GM10248 (cell line): ENCODE measurements at regions not wholly inside any gene's neighbourhood (a gene's known extent, or its start where the extent isn't known, plus 50 kb on each side); places are given as distances from the start of the nearest gene placed in this dataset.

Experiments used
- CTCF ChIA-PET: fragments of 300-600 bp; sonication (Branson Sonifier 250); formaldehyde crosslinking; extraction: SDS; loops from one replicate; lab custom pipeline; 2021; ENCODE audit warnings: antibody characterized with exemption; lab: Yijun Ruan, JAX
- POLR2A ChIA-PET: fragments of 350-650 bp; sonication (Branson Sonifier 250); formaldehyde crosslinking; extraction: SDS; loops from one replicate; lab custom pipeline; 2020; ENCODE audit warnings: antibody characterized with exemption; lab: Yijun Ruan, JAX
- DNase-seq: peaks from one replicate; pipeline ENCODE4 v3.0.0; 2012; ENCODE audit errors: extremely low spot score
- CTCF ChIP-seq: IDR thresholded peaks from 2 replicates; pipeline ENCODE4 v1.5.1; 2012; ENCODE audit warnings: mild to moderate bottlenecking, low read depth; ENCODE audit errors: extremely low read depth, missing control alignments, control extremely low read depth

GRCh38 chr1:98417820-98418219, 243.7 kb upstream of the SNX7 start:
- DNase-seq: no peak
- ChIA-PET CTCF (no interaction called here), POLR2A (no interaction called here)
- no peak for TF ChIP-seq CTCF

DNA sequence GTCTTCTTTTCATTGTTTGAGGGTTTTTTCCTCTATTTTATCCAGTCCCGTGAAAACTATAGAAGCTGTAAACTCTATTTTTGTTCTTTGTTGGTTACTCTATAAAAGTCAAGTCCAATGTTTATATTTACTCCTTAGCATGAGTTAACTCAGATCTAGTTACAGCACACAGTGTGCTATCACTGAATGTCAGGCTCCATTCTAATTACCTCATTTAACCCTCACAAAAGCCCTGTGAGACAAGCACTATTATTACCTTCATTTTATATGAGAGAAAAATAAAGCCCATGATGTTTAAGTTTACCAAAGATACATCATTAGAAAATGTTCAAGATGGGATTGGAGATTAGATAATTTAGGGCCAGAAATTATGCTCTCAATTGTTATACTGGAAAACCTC, 251.4 kb upstream of the SNX7 start:
- TF ChIP-seq CTCF: no peak
- ChIA-PET POLR2A (no interaction called here), CTCF (no interaction called here)
- no peak for DNase-seq

GRCh38 chr1:98406352-98407088, 255.0 kb upstream of the SNX7 start:
- ChIA-PET POLR2A (no interaction called here), CTCF (interaction anchor here (1.2 to 1.7 kb wide), 2 partner anchors 19 to 20 kb away, joined by 3 to 4 read pairs; no protein-coding TSS in a partner anchor)
- no peak for DNase-seq
- no peak for TF ChIP-seq CTCF

GRCh38 chr1:98405581-98406074, 255.9 kb upstream of the SNX7 start:
- DNase-seq: peak; percentile 6
- ChIA-PET POLR2A (no interaction called here), CTCF (interaction anchor here (1.2 to 1.7 kb wide), 3 partner anchors 12 to 20 kb away, joined by 3 to 5 read pairs (median 4); no protein-coding TSS in a partner anchor)
- TF ChIP-seq CTCF: no peak

DNA sequence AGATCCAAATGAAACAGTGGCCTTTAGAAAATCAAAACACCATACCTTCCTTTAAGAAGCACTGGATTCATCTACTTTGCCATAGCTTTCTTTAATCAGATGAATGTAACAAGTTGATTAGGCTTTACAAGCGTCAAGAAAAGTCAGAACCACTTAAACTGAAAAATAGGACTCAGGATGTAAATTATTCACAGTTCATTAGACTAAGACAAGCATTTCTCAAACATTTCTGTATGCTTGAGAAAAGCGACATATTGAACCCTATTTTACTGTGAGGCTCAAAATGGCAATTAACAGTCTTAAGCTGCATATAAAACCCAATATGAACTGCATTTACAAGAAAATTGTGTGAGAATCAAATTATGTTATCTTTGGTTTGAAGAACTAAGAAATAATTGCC, 256.7 kb upstream of the SNX7 start:
- DNase-seq: no peak
- POLR2A ChIA-PET: no interaction called here
- CTCF ChIA-PET: interaction anchor here (1.4 kb wide), 1 partner anchor 12 kb away, joined by 5 read pairs; no protein-coding TSS in a partner anchor
- no peak for TF ChIP-seq CTCF

DNA sequence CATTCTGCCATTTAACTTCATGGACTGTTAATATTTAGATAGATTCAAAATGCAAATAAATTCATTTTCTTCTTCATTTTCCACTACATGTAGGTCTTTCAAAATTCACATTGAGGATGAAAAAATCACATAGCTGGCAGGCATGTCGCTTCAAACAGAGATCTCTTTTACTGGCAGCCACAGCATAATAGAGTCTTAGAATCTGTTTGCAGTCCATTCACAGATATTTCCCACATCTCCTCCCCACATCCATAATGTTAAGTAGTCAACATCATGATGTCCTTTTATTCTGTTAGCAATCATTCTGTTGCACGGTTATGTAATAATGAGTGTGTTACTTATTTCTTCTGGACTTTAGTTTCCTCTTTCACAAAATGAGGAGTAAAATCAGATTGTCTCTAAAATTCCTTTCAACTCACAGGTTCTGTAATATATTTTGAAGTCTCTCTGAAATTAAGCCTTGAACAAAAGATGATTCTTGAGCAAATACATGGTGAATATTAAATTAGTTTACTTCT, 257.5 kb upstream of the SNX7 start:
- no peak for DNase-seq
- TF ChIP-seq CTCF: no peak
- POLR2A ChIA-PET: no interaction called here
- CTCF ChIA-PET: interaction anchor here (1.4 kb wide), 1 partner anchor 11 kb away, joined by 5 read pairs; no protein-coding TSS in a partner anchor
